ENCODE measurements at regions not wholly inside any gene's neighbourhood (a gene's known extent, or its start where the extent isn't known, plus 50 kb on each side); places are given as distances from the start of the nearest gene placed in this dataset.

- Mint-ChIP-seq H3K36me3 (no peaks in the 10 kb centered on the region), H3K27me3 (ENCODE audit: low read depth in 3 of 3) (no peaks in the 10 kb centered on the region), H3K4me1 (no peaks in the 10 kb centered on the region), H3K4me3 (no peak overlapping the region), H3K27ac (no peak overlapping the region), H3K9me3 (peaks cover 0 to 4% (median 3%) of the 10 kb centered on the region in 7 donors)
- intact Hi-C loops (cut with micrococcal nuclease): no loop called here
- TF ChIP-seq CTCF (IDR thresholded peaks at IDR 0.05): no peak
- no peaks in the 10 kb centered on the region for H3K9me3 ChIP-seq (replicated peaks in 1 of 2; ENCODE audit: control insufficient read depth in 1 of 2, insufficient read depth in 1 of 2, low read length in 2 of 2)
- no peak for DNase-seq
- H2AFZ ChIP-seq (ENCODE audit: insufficient read depth, low read depth, low read length, poor library complexity, severe bottlenecking): no peak overlapping the region
- no peak overlapping the region for H3K4me3 ChIP-seq (replicated peaks in 1 of 3; ENCODE audit: low read depth in 2 of 3, low read length in 3 of 3)
- H3K36me3 ChIP-seq (replicated peaks in 1 of 2; ENCODE audit: control insufficient read depth in 1 of 2, insufficient read depth in 2 of 2, low read length in 2 of 2): no peaks in the 10 kb centered on the region
- no peak overlapping the region for H3K4me2 ChIP-seq (replicated peaks; ENCODE audit: extremely low read depth, low read length, poor library complexity, severe bottlenecking)
- H3K4me1 ChIP-seq (ENCODE audit: control insufficient read depth in 1 of 2, insufficient read depth in 2 of 2, low read length in 2 of 2): no peaks in the 10 kb centered on the region
- no CpG with 5 or more reads among the region's 5 CpGs for WGBS (ENCODE audit: insufficient coverage)
- H3K27ac ChIP-seq (ENCODE audit: low read depth in 1 of 2, low read length in 2 of 2): no peak overlapping the region
- no peaks in the 10 kb centered on the region for H4K20me1 ChIP-seq (ENCODE audit: insufficient read depth, low read length)
- no peak overlapping the region for H3K9ac ChIP-seq (ENCODE audit: insufficient read depth, low read length, poor library complexity, severe bottlenecking)
- no peaks in the 10 kb centered on the region for H3K27me3 ChIP-seq (ENCODE audit: control insufficient read depth in 2 of 2, insufficient read depth in 2 of 2, low read length in 2 of 2)
- H3K79me2 ChIP-seq (ENCODE audit: insufficient read depth, low read length): no peaks in the 10 kb centered on the region
Observed at GRCh38 chr2:138446043-138446442, 55.5 kb upstream of the SPOPL start.

GRCh38 chr2:138447889-138448570, 53.5 kb upstream of the SPOPL start:
- Histone ChIP-seq H3K27me3 (ENCODE audit: control insufficient read depth in 2 of 2, insufficient read depth in 2 of 2, low read length in 2 of 2) (no peaks in the 10 kb centered on the region), H3K27ac (ENCODE audit: low read depth in 1 of 2, low read length in 2 of 2) (no peak overlapping the region), H3K36me3 (replicated peaks in 1 of 2; ENCODE audit: control insufficient read depth in 1 of 2, insufficient read depth in 2 of 2, low read length in 2 of 2) (no peaks in the 10 kb centered on the region), H3K4me1 (ENCODE audit: control insufficient read depth in 1 of 2, insufficient read depth in 2 of 2, low read length in 2 of 2) (no peaks in the 10 kb centered on the region), H3K4me3 (replicated peaks in 1 of 3; ENCODE audit: low read depth in 2 of 3, low read length in 3 of 3) (no peak overlapping the region), H3K9ac (ENCODE audit: insufficient read depth, low read length, poor library complexity, severe bottlenecking) (no peak overlapping the region), H2AFZ (ENCODE audit: insufficient read depth, low read depth, low read length, poor library complexity, severe bottlenecking) (no peak overlapping the region), H4K20me1 (ENCODE audit: insufficient read depth, low read length) (no peaks in the 10 kb centered on the region), H3K4me2 (replicated peaks; ENCODE audit: extremely low read depth, low read length, poor library complexity, severe bottlenecking) (no peak overlapping the region), H3K9me3 (replicated peaks in 1 of 2; ENCODE audit: control insufficient read depth in 1 of 2, insufficient read depth in 1 of 2, low read length in 2 of 2) (no peaks in the 10 kb centered on the region), H3K79me2 (ENCODE audit: insufficient read depth, low read length) (no peaks in the 10 kb centered on the region)
- no peak overlapping the region for H3K27ac Mint-ChIP-seq
- intact Hi-C loops (cut with micrococcal nuclease): no loop called here
- H3K36me3 Mint-ChIP-seq: no peaks in the 10 kb centered on the region
- DNase-seq: no peak
- TF ChIP-seq CTCF (IDR thresholded peaks at IDR 0.05): no peak
- WGBS (ENCODE audit: insufficient coverage): no CpG with 5 or more reads among the region's 2 CpGs
- peaks cover 0 to 4% (median 2%) of the 10 kb centered on the region in 7 donors for H3K9me3 Mint-ChIP-seq
- H3K4me3 Mint-ChIP-seq: no peak overlapping the region
- H3K27me3 Mint-ChIP-seq (ENCODE audit: low read depth in 3 of 3): no peaks in the 10 kb centered on the region
- H3K4me1 Mint-ChIP-seq: no peaks in the 10 kb centered on the region

Measured in CD14-positive monocyte (primary cell).